HEK293 (cell line): ENCODE measurements at regions not wholly inside any gene's neighbourhood (a gene's known extent, or its start where the extent isn't known, plus 50 kb on each side); places are given as distances from the start of the nearest gene placed in this dataset.

Experiments
- CTCF ChIA-PET: fragments of 350-600 bp; formaldehyde crosslinking; extraction: SDS; loops from one replicate; lab custom pipeline; 2021; ENCODE audit warnings: antibody characterized with exemption; lab: Yijun Ruan, JAX
- POLR2A ChIA-PET: fragments of 300-600 bp; formaldehyde crosslinking; extraction: SDS; loops from one replicate; lab custom pipeline; 2020; ENCODE audit warnings: antibody characterized with exemption, inconsistent platforms; lab: Yijun Ruan, JAX
- H3K27ac ChIP-seq: fragments of 200-500 bp; sonication (Bioruptor generic); 2 replicates; pipeline ENCODE4 v1.5.1; 2014; ENCODE audit warnings: low read depth, low read length, control low read depth, inconsistent platforms; ENCODE audit errors: extremely low read depth
- H3K36me3 ChIP-seq, 2 experiments: fragments of 200-500 bp in 1 of 2; sonication (Bioruptor generic) in 1 of 2; 1 replicate in 1 of 2; 2 replicates in 1 of 2; pipeline ENCODE4 v1.5.1; 2014 to 2017; ENCODE audit warnings: inconsistent platforms in 2 of 2, low read length in 2 of 2; ENCODE audit not compliant: control insufficient read depth in 2 of 2, insufficient read depth in 1 of 2
- H3K4me1 ChIP-seq: fragments of 200-500 bp; sonication (Bioruptor generic); 2 replicates; pipeline ENCODE4 v1.5.1; 2014; ENCODE audit warnings: mild to moderate bottlenecking, low read length, inconsistent platforms; ENCODE audit not compliant: control insufficient read depth, insufficient read depth
- H3K4me3 ChIP-seq: 2 replicates; pipeline ENCODE4 v1.5.1; 2011; ENCODE audit warnings: low read depth, mild to moderate bottlenecking, control low read depth, low read length, moderate library complexity
- H3K9me3 ChIP-seq: fragments of 200-500 bp; sonication (Bioruptor generic); 2 replicates; pipeline ENCODE4 v1.5.1; 2014; ENCODE audit warnings: low read depth, low read length, inconsistent platforms; ENCODE audit not compliant: control insufficient read depth, insufficient read depth
- MEIS1 ChIP-seq: sonication (generic); formaldehyde crosslinking; IDR thresholded peaks from 2 replicates; pipeline ENCODE4 v1.8.1; 2022; ENCODE audit warnings: missing genetic modification reagents, mild to moderate bottlenecking, borderline replicate concordance
- OSR2 ChIP-seq: fragments of 450-650 bp; formaldehyde crosslinking; IDR thresholded peaks from 2 replicates; pipeline ENCODE4 v1.5.1; 2016; ENCODE audit warnings: missing biosample characterization, missing genetic modification characterization
- PRDM10 ChIP-seq: fragments of 450-650 bp; formaldehyde crosslinking; IDR thresholded peaks from 2 replicates; pipeline ENCODE4 v1.5.1; 2016; ENCODE audit warnings: missing biosample characterization, missing genetic modification characterization
- PRDM6 ChIP-seq: fragments of 450-650 bp; formaldehyde crosslinking; IDR thresholded peaks from 2 replicates; pipeline ENCODE4 v1.5.1; 2017; ENCODE audit warnings: missing biosample characterization, missing genetic modification characterization
- SP3 ChIP-seq: fragments of 450-650 bp; formaldehyde crosslinking; IDR thresholded peaks from 2 replicates; pipeline ENCODE4 v1.5.1; 2016; ENCODE audit warnings: missing biosample characterization, missing genetic modification characterization
- WT1 ChIP-seq: fragments of 450-650 bp; formaldehyde crosslinking; IDR thresholded peaks from 2 replicates; pipeline ENCODE4 v1.5.1; 2016; ENCODE audit warnings: missing biosample characterization, missing genetic modification characterization
- ZBTB8A ChIP-seq: fragments of 450-650 bp; formaldehyde crosslinking; IDR thresholded peaks from 2 replicates; pipeline ENCODE4 v1.5.1; 2016; ENCODE audit warnings: missing biosample characterization, missing genetic modification characterization
- ZFP37 ChIP-seq: fragments of 450-650 bp; formaldehyde crosslinking; IDR thresholded peaks from 2 replicates; pipeline ENCODE4 v1.5.1; 2016; ENCODE audit warnings: missing biosample characterization, missing genetic modification characterization
- ZNF138 ChIP-seq: fragments of 450-650 bp; formaldehyde crosslinking; IDR thresholded peaks from 2 replicates; pipeline ENCODE4 v1.5.1; 2016; ENCODE audit warnings: missing biosample characterization, missing genetic modification characterization, borderline replicate concordance
- ZNF175 ChIP-seq: fragments of 450-650 bp; formaldehyde crosslinking; IDR thresholded peaks from 2 replicates; pipeline ENCODE4 v1.5.1; 2016; ENCODE audit warnings: missing biosample characterization, missing genetic modification characterization
- ZNF23 ChIP-seq: fragments of 450-650 bp; formaldehyde crosslinking; IDR thresholded peaks from 2 replicates; pipeline ENCODE4 v1.5.1; 2016; ENCODE audit warnings: missing biosample characterization, missing genetic modification characterization, borderline replicate concordance
- ZNF24 ChIP-seq: fragments of 450-650 bp; formaldehyde crosslinking; IDR thresholded peaks from 2 replicates; pipeline ENCODE4 v1.5.1; 2016; ENCODE audit warnings: missing biosample characterization, missing genetic modification characterization
- ZNF280C ChIP-seq: fragments of 450-650 bp; formaldehyde crosslinking; IDR thresholded peaks from 2 replicates; pipeline ENCODE4 v1.5.1; 2016; ENCODE audit warnings: missing biosample characterization, missing genetic modification characterization
- ZNF473 ChIP-seq: fragments of 450-650 bp; formaldehyde crosslinking; IDR thresholded peaks from 2 replicates; pipeline ENCODE4 v1.5.1; 2017; ENCODE audit warnings: missing biosample characterization, missing genetic modification characterization
- ZNF530 ChIP-seq: fragments of 450-650 bp; formaldehyde crosslinking; IDR thresholded peaks from 2 replicates; pipeline ENCODE4 v1.5.1; 2016; ENCODE audit warnings: low read depth, missing biosample characterization, missing genetic modification characterization
- ZNF596 ChIP-seq: fragments of 450-650 bp; IDR thresholded peaks from 2 replicates; pipeline ENCODE4 v1.5.0; 2018; ENCODE audit warnings: missing biosample characterization, mild to moderate bottlenecking, missing genetic modification characterization, moderate library complexity
- ZNF610 ChIP-seq: fragments of 450-650 bp; formaldehyde crosslinking; IDR thresholded peaks from 2 replicates; pipeline ENCODE4 v1.5.1; 2016; ENCODE audit warnings: missing biosample characterization, missing genetic modification characterization, borderline replicate concordance
- ZNF621 ChIP-seq: fragments of 450-650 bp; formaldehyde crosslinking; IDR thresholded peaks from 2 replicates; pipeline ENCODE4 v1.5.1; 2017; ENCODE audit warnings: missing biosample characterization, missing genetic modification characterization
- ZNF639 ChIP-seq: fragments of 450-650 bp; formaldehyde crosslinking; IDR thresholded peaks from 2 replicates; pipeline ENCODE4 v1.5.1; 2016; ENCODE audit warnings: missing biosample characterization, missing genetic modification characterization
- ZNF701 ChIP-seq: fragments of 450-650 bp; formaldehyde crosslinking; IDR thresholded peaks from 2 replicates; pipeline ENCODE4 v1.5.1; 2016; ENCODE audit warnings: missing biosample characterization, missing genetic modification characterization
- ZNF707 ChIP-seq: fragments of 450-650 bp; formaldehyde crosslinking; IDR thresholded peaks from 2 replicates; pipeline ENCODE4 v1.5.1; 2016; ENCODE audit warnings: missing biosample characterization, missing genetic modification characterization

GRCh38 chr3:5309602-5310001 is 122.1 kb downstream of the EDEM1 start:
- Histone ChIP-seq H3K9me3 (no peaks in the 10 kb centered on the region), H3K36me3 (no peaks in the 10 kb centered on the region), H3K4me3 (no peak overlapping the region)
- CTCF ChIA-PET: no interaction called here
- TF ChIP-seq MEIS1 (CRISPR knock-in tag): no peak
- TF ChIP-seq ZNF530 (tag by site-specific recombination): no peak
- TF ChIP-seq ZNF138 (tag by site-specific recombination): no peak
- TF ChIP-seq ZNF596: no peak
- no peak for TF ChIP-seq ZNF473
- TF ChIP-seq OSR2: no peak
- TF ChIP-seq SP3: no peak
- TF ChIP-seq, all 188 proteins: peak for 0
- POLR2A ChIA-PET: no interaction called here
- H3K27ac ChIP-seq: no peak overlapping the region
- H3K4me1 ChIP-seq: no peaks in the 10 kb centered on the region

GRCh38 chr3:5310509-5310908 is 123.0 kb downstream of the EDEM1 start:
- CTCF ChIA-PET: no interaction called here
- no peaks in the 10 kb centered on the region for H3K36me3 ChIP-seq
- no peaks in the 10 kb centered on the region for H3K9me3 ChIP-seq
- H3K4me3 ChIP-seq: no peak overlapping the region
- H3K27ac ChIP-seq: no peak overlapping the region
- POLR2A ChIA-PET: no interaction called here
- no peaks in the 10 kb centered on the region for H3K4me1 ChIP-seq
- TF ChIP-seq ZNF280C (tag by site-specific recombination): no peak
- no peak for TF ChIP-seq ZNF24
- no peak for TF ChIP-seq ZNF610 (tag by site-specific recombination)
- TF ChIP-seq PRDM6: no peak
- no peak for TF ChIP-seq ZNF639 (tag by site-specific recombination)
- no peak for TF ChIP-seq PRDM10 (tag by site-specific recombination)
- TF ChIP-seq ZNF175 (tag by site-specific recombination): no peak
- TF ChIP-seq ZFP37 (tag by site-specific recombination): no peak
- TF ChIP-seq ZNF23: no peak
- TF ChIP-seq WT1: no peak
- no peak for TF ChIP-seq ZNF701 (tag by site-specific recombination)
- no peak for TF ChIP-seq ZNF707
- TF ChIP-seq ZNF621: no peak
- no peak for TF ChIP-seq ZBTB8A (tag by site-specific recombination)
